A549 (cell line): ENCODE measurements at regions not wholly inside any gene's neighbourhood (a gene's known extent, or its start where the extent isn't known, plus 50 kb on each side); places are given as distances from the start of the nearest gene placed in this dataset.

Experiments
- CTCF ChIP-seq: fragments of >200 bp; sonication (Bioruptor Twin); formaldehyde crosslinking; IDR thresholded peaks from 3 replicates; pipeline ENCODE4 v1.5.1; 2016
- JUNB ChIP-seq: fragments of >200 bp; sonication (Bioruptor Twin); formaldehyde crosslinking; IDR thresholded peaks from 2 replicates; pipeline ENCODE4 v1.6.1; 2016
- RCOR1 ChIP-seq: fragments of 150-350 bp; IDR thresholded peaks from 2 replicates; pipeline ENCODE4 v1.6.1; 2014; ENCODE audit warnings: antibody characterized with exemption, low read length, low read depth
- SREBF2 ChIP-seq: fragments of 450-650 bp; IDR thresholded peaks from 2 replicates; pipeline ENCODE4 v1.6.1; 2014; ENCODE audit warnings: mild to moderate bottlenecking, moderate library complexity

GRCh38 chr13:109400624-109401257 lies 385.6 kb downstream of the IRS2 start:
- no peak for TF ChIP-seq SREBF2
- TF ChIP-seq JUNB, result no peak
- TF ChIP-seq RCOR1, result no peak
- no peak for TF ChIP-seq CTCF
